OCI-LY1 (cell line): ENCODE measurements at regions not wholly inside any gene's neighbourhood (a gene's known extent, or its start where the extent isn't known, plus 50 kb on each side); places are given as distances from the start of the nearest gene placed in this dataset.

ENCODE experiments used
- CTCF ChIP-seq: fragments of 200-600 bp; sonication (generic), shearing (Covaris generic); IDR thresholded peaks from 2 replicates; pipeline ENCODE4 v1.5.1; 2017; ENCODE audit warnings: mild to moderate bottlenecking, antibody characterized with exemption, low read length, moderate library complexity, mixed read lengths
- EZH2 ChIP-seq: fragments of 200-600 bp; sonication (generic), shearing (Covaris generic); IDR thresholded peaks from 2 replicates; pipeline ENCODE4 v1.8.0; 2017; ENCODE audit warnings: borderline replicate concordance, mixed run types, mild to moderate bottlenecking, antibody characterized with exemption, low read length, moderate library complexity, mixed read lengths

- no peak for TF ChIP-seq CTCF
- TF ChIP-seq EZH2 = no peak
These were observed 64.4 kb upstream of the FRY start for GRCh38 chr13:31967155-31967554.
